OCI-LY7 (cell line): ENCODE measurements at regions not wholly inside any gene's neighbourhood (a gene's known extent, or its start where the extent isn't known, plus 50 kb on each side); places are given as distances from the start of the nearest gene placed in this dataset.

ENCODE experiments used
- BruUV-seq: library from RNA; stranded (reverse); fragments of 400-500 nt; replicated peaks from 2 replicates; lab custom pipeline; 2021; lab: Mats Ljungman, UMichigan
- CTCF ChIA-PET: fragments of 300-600 bp; sonication (Branson Sonifier 250); formaldehyde crosslinking; loops from one replicate; lab custom pipeline; 2022; ENCODE audit warnings: antibody characterized with exemption; ENCODE audit not compliant: unreplicated experiment; lab: Charles Lee
- POLR2A ChIA-PET: fragments of 300-600 bp; sonication (Branson Sonifier 250); formaldehyde crosslinking; loops from one replicate; lab custom pipeline; 2022; ENCODE audit warnings: antibody characterized with exemption; lab: Charles Lee
- DNase-seq: peaks from one replicate; pipeline ENCODE4 v3.0.0-alpha.2; 2015; ENCODE audit warnings: low spot score
- H2AFZ ChIP-seq: fragments of 200-600 bp; sonication (generic), shearing (Covaris generic); 2 replicates; pipeline ENCODE4 v1.6.1; 2014; ENCODE audit warnings: mild to moderate bottlenecking, antibody characterized with exemption, low read length, moderate library complexity
- H3K27ac ChIP-seq: fragments of 200-600 bp; sonication (generic); 2 replicates; pipeline ENCODE4 v1.5.1; 2014; ENCODE audit warnings: mixed run types, low read depth, mild to moderate bottlenecking, moderate library complexity, low read length, inconsistent platforms; ENCODE audit not compliant: poor library complexity, severe bottlenecking
- H3K36me3 ChIP-seq: fragments of 200-600 bp; sonication (generic); 2 replicates; pipeline ENCODE4 v1.6.1; 2014; ENCODE audit warnings: mild to moderate bottlenecking, antibody characterized with exemption, low read length, moderate library complexity, mixed read lengths; ENCODE audit not compliant: insufficient read depth
- H3K4me1 ChIP-seq: fragments of 200-600 bp; sonication (generic); 2 replicates; pipeline ENCODE4 v1.5.1; 2014; ENCODE audit warnings: mild to moderate bottlenecking, low read length; ENCODE audit not compliant: insufficient read depth, poor library complexity, severe bottlenecking
- H3K4me2 ChIP-seq: fragments of 200-600 bp; sonication (generic); 2 replicates; pipeline ENCODE4 v1.6.1; 2014; ENCODE audit warnings: mild to moderate bottlenecking, low read length
- H3K4me3 ChIP-seq: fragments of 200-600 bp; sonication (generic); 2 replicates; pipeline ENCODE4 v1.5.1; 2014; ENCODE audit warnings: mild to moderate bottlenecking, low read depth, low read length; ENCODE audit not compliant: poor library complexity, severe bottlenecking
- H3K79me2 ChIP-seq: fragments of 200-600 bp; sonication (generic); 2 replicates; pipeline ENCODE4 v1.6.1; 2016; ENCODE audit warnings: low read depth, mild to moderate bottlenecking, low read length, moderate library complexity, mixed read lengths; ENCODE audit not compliant: insufficient read depth
- H3K9me2 ChIP-seq: fragments of 200-600 bp; sonication (generic); 2 replicates; pipeline ENCODE4 v1.6.1; 2016; ENCODE audit warnings: mild to moderate bottlenecking, low read length, mixed read lengths; ENCODE audit not compliant: insufficient read depth
- H3K9me3 ChIP-seq: fragments of 200-600 bp; sonication (generic); 2 replicates; pipeline ENCODE4 v1.6.1; 2014; ENCODE audit warnings: mild to moderate bottlenecking, mixed run types, low read length, mixed read lengths
- H4K20me1 ChIP-seq: fragments of 200-600 bp; sonication (generic); 2 replicates; pipeline ENCODE4 v1.6.1; 2014; ENCODE audit warnings: mild to moderate bottlenecking, antibody characterized with exemption, low read length, moderate library complexity, mixed read lengths; ENCODE audit not compliant: insufficient read depth
- EZH2phosphoT487 ChIP-seq: fragments of 200-600 bp; sonication (generic); IDR thresholded peaks from 2 replicates; pipeline ENCODE4 v1.6.1; 2018; ENCODE audit warnings: low read depth, borderline replicate concordance, mild to moderate bottlenecking, mixed run types, antibody characterized with exemption, low read length, moderate library complexity, mixed read lengths
- intact Hi-C: fragments of 100-400 bp; cut with micrococcal nuclease; formaldehyde crosslinking; loops from one replicate; pipeline ENCODE4 v1.10.0; 2022; ENCODE audit not compliant: unreplicated experiment
- TF ChIP-seq, protein P1 (sequence below): fragments of 200-600 bp; sonication (generic); conservative IDR thresholded peaks from 2 replicates; pipeline ENCODE4 v1.5.1; 2014; ENCODE audit warnings: mild to moderate bottlenecking, antibody characterized with exemption, low read length, moderate library complexity, mixed read lengths

- Histone ChIP-seq H3K9me2 (no peaks in the 10 kb centered on the region), H2AFZ (no peak overlapping the region), H3K4me3 (no peak overlapping the region), H3K9me3 (no peaks in the 10 kb centered on the region), H3K79me2 (no peaks in the 10 kb centered on the region), H3K27ac (no peak overlapping the region), H3K36me3 (no peaks in the 10 kb centered on the region), H3K4me2 (no peak overlapping the region), H4K20me1 (no peaks in the 10 kb centered on the region), H3K4me1 (no peaks in the 10 kb centered on the region)
- TF ChIP-seq EZH2phosphoT487: no peak
- TF ChIP-seq, protein P1, sequence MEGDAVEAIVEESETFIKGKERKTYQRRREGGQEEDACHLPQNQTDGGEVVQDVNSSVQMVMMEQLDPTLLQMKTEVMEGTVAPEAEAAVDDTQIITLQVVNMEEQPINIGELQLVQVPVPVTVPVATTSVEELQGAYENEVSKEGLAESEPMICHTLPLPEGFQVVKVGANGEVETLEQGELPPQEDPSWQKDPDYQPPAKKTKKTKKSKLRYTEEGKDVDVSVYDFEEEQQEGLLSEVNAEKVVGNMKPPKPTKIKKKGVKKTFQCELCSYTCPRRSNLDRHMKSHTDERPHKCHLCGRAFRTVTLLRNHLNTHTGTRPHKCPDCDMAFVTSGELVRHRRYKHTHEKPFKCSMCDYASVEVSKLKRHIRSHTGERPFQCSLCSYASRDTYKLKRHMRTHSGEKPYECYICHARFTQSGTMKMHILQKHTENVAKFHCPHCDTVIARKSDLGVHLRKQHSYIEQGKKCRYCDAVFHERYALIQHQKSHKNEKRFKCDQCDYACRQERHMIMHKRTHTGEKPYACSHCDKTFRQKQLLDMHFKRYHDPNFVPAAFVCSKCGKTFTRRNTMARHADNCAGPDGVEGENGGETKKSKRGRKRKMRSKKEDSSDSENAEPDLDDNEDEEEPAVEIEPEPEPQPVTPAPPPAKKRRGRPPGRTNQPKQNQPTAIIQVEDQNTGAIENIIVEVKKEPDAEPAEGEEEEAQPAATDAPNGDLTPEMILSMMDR: no peak
- BruUV-seq: no TSS peak
- ChIA-PET CTCF (no interaction called here), POLR2A (interaction anchor here (0.6 kb wide), 1 partner anchor 322 kb away, joined by 3 read pairs; no protein-coding TSS in a partner anchor)
- DNase-seq: no peak
- intact Hi-C loops: no loop called here
Observed at GRCh38 chr9:3138231-3139229, 294.6 kb upstream of the PUM3 start.

GRCh38 chr9:3137347-3137695 is 293.4 kb upstream of the PUM3 start:
- no TSS peak for BruUV-seq
- no peak overlapping the region for H2AFZ ChIP-seq
- no peaks in the 10 kb centered on the region for H3K9me3 ChIP-seq
- H3K36me3 ChIP-seq: no peaks in the 10 kb centered on the region
- ChIA-PET POLR2A (no interaction called here), CTCF (no interaction called here)
- DNase-seq: no peak
- intact Hi-C loops: no loop called here
- TF ChIP-seq, protein P1: no peak
- H3K4me2 ChIP-seq: no peak overlapping the region
- no peaks in the 10 kb centered on the region for H4K20me1 ChIP-seq
- H3K4me1 ChIP-seq: no peaks in the 10 kb centered on the region
- no peak overlapping the region for H3K4me3 ChIP-seq
- no peaks in the 10 kb centered on the region for H3K79me2 ChIP-seq
- H3K27ac ChIP-seq: no peak overlapping the region
- H3K9me2 ChIP-seq: no peaks in the 10 kb centered on the region
